ENCODE measurements at regions not wholly inside any gene's neighbourhood (a gene's known extent, or its start where the extent isn't known, plus 50 kb on each side); places are given as distances from the start of the nearest gene placed in this dataset.

DNA sequence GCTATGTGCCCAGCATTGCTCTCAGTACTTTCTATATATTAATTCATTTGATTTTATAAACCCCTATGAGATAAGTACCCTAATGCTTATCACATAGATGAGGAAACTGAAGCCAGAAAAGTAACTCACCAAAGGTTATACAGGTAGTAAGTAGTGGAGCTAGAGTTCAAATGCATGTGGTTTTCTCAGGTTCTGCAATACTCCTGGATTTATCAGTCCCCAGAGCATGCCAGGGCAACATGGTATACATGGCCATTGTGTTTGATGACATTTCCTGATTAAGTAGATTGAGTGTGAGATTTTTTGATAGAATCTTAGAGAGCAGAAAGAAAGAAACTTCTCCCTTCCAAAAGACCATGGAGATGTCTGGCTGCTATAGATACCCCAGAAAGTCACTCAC is 233.1 kb downstream of the IKZF2 start:
- Mint-ChIP-seq H3K4me3 (no peak overlapping the region), H3K36me3 (no peaks in the 10 kb centered on the region), H3K4me1 (peaks cover 7 to 11% of the 10 kb centered on the region in 2 donors), H3K27me3 (ENCODE audit: low read depth in 2 of 2) (no peaks in the 10 kb centered on the region), H3K27ac (no peak overlapping the region), H3K9me3 (no peaks in the 10 kb centered on the region)
- H3K36me3 ChIP-seq (ENCODE audit: control insufficient read depth, insufficient read depth, low read length), result no peaks in the 10 kb centered on the region
- DNase-seq, result no peak
- TF ChIP-seq CTCF (IDR thresholded peaks at IDR 0.05), result no peak
- H3K9me3 ChIP-seq (ENCODE audit: control insufficient read depth, insufficient read depth, low read length), result no peaks in the 10 kb centered on the region
- no peak for ATAC-seq
- H3K27ac ChIP-seq (ENCODE audit: low read length), result no peak overlapping the region
- no peaks in the 10 kb centered on the region for H3K4me1 ChIP-seq (ENCODE audit: control insufficient read depth, insufficient read depth, low read length)
- no peak overlapping the region for H3K4me3 ChIP-seq (ENCODE audit: low read length)
- intact Hi-C loops (cut with micrococcal nuclease), result no loop called here
- H3K27me3 ChIP-seq (ENCODE audit: control insufficient read depth, insufficient read depth, low read length), result no peaks in the 10 kb centered on the region

DNA sequence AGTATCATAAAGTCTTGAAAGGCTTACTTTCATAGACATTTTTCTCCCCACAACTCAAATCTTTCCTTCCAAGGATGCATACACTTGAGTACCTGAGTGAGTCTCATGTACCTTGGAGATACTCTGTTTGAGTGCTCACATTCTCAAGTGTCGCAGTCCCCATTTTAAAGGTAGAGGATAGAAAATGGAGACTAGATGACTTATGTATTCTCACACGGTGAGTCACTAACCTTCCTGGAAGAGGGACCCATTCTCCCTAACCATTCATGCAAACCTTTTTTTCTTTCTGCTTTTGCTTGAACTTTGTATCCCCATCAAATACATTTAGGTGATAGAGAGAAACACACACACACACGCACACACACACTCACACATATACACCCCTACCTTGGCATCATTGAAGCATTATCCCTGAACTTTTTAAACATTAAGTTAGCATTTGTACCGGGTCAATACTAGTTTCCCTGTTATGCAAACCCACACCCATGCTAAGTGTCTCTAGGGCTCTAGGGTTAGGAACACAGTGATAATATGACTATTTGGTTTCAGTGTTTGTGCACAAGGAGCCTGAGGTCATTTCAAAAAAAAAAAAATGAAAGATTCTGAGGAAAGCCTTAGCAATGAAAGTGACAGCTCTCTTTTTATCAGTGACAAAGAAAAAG is 236.2 kb downstream of the IKZF2 start:
- Mint-ChIP-seq H3K4me3 (no peak overlapping the region), H3K36me3 (no peaks in the 10 kb centered on the region), H3K27ac (no peak overlapping the region), H3K4me1 (peaks cover 15 to 21% of the 10 kb centered on the region in 2 donors), H3K27me3 (ENCODE audit: low read depth in 2 of 2) (no peaks in the 10 kb centered on the region), H3K9me3 (no peaks in the 10 kb centered on the region)
- DNase-seq (no peak), ATAC-seq (no peak)
- H3K4me1 ChIP-seq (ENCODE audit: control insufficient read depth, insufficient read depth, low read length), result peaks cover 4% of the 10 kb centered on the region
- H3K27ac ChIP-seq (ENCODE audit: low read length), result no peak overlapping the region
- TF ChIP-seq CTCF (IDR thresholded peaks at IDR 0.05), result no peak
- no peaks in the 10 kb centered on the region for H3K27me3 ChIP-seq (ENCODE audit: control insufficient read depth, insufficient read depth, low read length)
- no peaks in the 10 kb centered on the region for H3K9me3 ChIP-seq (ENCODE audit: control insufficient read depth, insufficient read depth, low read length)
- no peaks in the 10 kb centered on the region for H3K36me3 ChIP-seq (ENCODE audit: control insufficient read depth, insufficient read depth, low read length)
- 76% methylated on average over 2 of the region's 4 CpGs for WGBS (ENCODE audit: insufficient coverage)
- no peak overlapping the region for H3K4me3 ChIP-seq (ENCODE audit: low read length)
- intact Hi-C loops (cut with micrococcal nuclease), result no loop called here

GRCh38 chr2:212914392-212914791 is 237.0 kb downstream of the IKZF2 start:
- no peak for TF ChIP-seq CTCF (IDR thresholded peaks at IDR 0.05)
- Mint-ChIP-seq H3K27me3 (ENCODE audit: low read depth in 2 of 2) (no peaks in the 10 kb centered on the region), H3K4me3 (no peak overlapping the region), H3K4me1 (peaks cover 18 to 28% of the 10 kb centered on the region in 2 donors), H3K36me3 (no peaks in the 10 kb centered on the region), H3K27ac (no peak overlapping the region), H3K9me3 (no peaks in the 10 kb centered on the region)
- H3K27me3 ChIP-seq (ENCODE audit: control insufficient read depth, insufficient read depth, low read length), result no peaks in the 10 kb centered on the region
- H3K27ac ChIP-seq (ENCODE audit: low read length), result no peak overlapping the region
- intact Hi-C loops (cut with micrococcal nuclease), result no loop called here
- DNase-seq (no peak), ATAC-seq (no peak)
- H3K36me3 ChIP-seq (ENCODE audit: control insufficient read depth, insufficient read depth, low read length), result no peaks in the 10 kb centered on the region
- H3K4me1 ChIP-seq (ENCODE audit: control insufficient read depth, insufficient read depth, low read length), result peaks cover 4% of the 10 kb centered on the region
- H3K4me3 ChIP-seq (ENCODE audit: low read length), result no peak overlapping the region
- H3K9me3 ChIP-seq (ENCODE audit: control insufficient read depth, insufficient read depth, low read length), result no peaks in the 10 kb centered on the region
- 38% methylated on average over 2 of the region's 3 CpGs for WGBS (ENCODE audit: insufficient coverage)

DNA sequence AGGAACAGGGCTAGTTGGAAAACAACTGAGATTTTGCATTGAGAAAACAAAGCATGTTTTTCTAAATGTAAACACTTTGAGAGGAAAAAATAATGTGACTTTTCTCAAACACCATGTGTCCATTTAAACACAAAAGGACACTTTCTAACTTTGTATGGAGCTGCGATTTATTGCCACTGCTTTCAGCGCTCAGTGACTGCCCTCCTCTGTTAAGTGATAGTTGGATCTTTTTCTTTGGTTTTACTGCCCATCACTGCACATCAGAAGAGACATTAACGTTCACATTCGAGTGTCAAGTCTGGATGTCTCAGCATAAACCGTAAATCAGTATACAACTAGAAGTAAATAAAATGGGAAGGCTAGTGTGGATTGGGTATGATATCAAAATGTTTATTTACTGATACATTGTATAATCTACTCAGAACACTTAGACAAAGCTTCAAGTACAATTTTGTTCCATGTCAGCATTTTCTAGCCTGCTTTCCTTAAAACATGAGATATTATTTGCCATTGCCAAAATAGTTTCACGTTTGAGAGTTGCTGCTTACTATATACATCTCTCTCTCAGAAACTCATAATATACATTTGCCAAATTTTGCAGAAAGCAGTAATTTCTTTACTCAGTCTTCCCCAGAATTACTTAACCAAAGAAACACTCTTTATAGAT is 237.6 kb downstream of the IKZF2 start:
- no peak overlapping the region for H3K4me3 Mint-ChIP-seq
- no peaks in the 10 kb centered on the region for H3K36me3 Mint-ChIP-seq
- H3K4me3 ChIP-seq (ENCODE audit: low read length), result no peak overlapping the region
- intact Hi-C loops (cut with micrococcal nuclease), result no loop called here
- TF ChIP-seq CTCF (IDR thresholded peaks at IDR 0.05), result no peak
- H3K4me1 Mint-ChIP-seq, result peaks cover 18 to 35% of the 10 kb centered on the region in 2 donors
- H3K27me3 Mint-ChIP-seq (ENCODE audit: low read depth in 2 of 2), result no peaks in the 10 kb centered on the region
- ATAC-seq, result no peak
- WGBS (ENCODE audit: insufficient coverage), result 71% methylated on average over 1 of the region's 6 CpGs
- no peaks in the 10 kb centered on the region for H3K9me3 Mint-ChIP-seq
- no peak overlapping the region for H3K27ac ChIP-seq (ENCODE audit: low read length)
- H3K36me3 ChIP-seq (ENCODE audit: control insufficient read depth, insufficient read depth, low read length), result no peaks in the 10 kb centered on the region
- DNase-seq, result no peak
- H3K9me3 ChIP-seq (ENCODE audit: control insufficient read depth, insufficient read depth, low read length), result no peaks in the 10 kb centered on the region
- peaks cover 4% of the 10 kb centered on the region for H3K4me1 ChIP-seq (ENCODE audit: control insufficient read depth, insufficient read depth, low read length)
- H3K27ac Mint-ChIP-seq, result no peak overlapping the region
- H3K27me3 ChIP-seq (ENCODE audit: control insufficient read depth, insufficient read depth, low read length), result no peaks in the 10 kb centered on the region

All from natural killer cell (primary cell).